HG03175 (cell line): ENCODE measurements at regions not wholly inside any gene's neighbourhood (a gene's known extent, or its start where the extent isn't known, plus 50 kb on each side); places are given as distances from the start of the nearest gene placed in this dataset.

Experiments
- ATAC-seq: cut with Tn5 transposase; IDR thresholded peaks from one replicate; pipeline ENCODE4 v1.9.1; 2021; ENCODE audit warnings: mild to moderate bottlenecking, moderate library complexity; ENCODE audit not compliant: unreplicated experiment

GRCh38 chr11:27195837-27196202, 155.2 kb downstream of the BBOX1 start:
- no peak for ATAC-seq

DNA sequence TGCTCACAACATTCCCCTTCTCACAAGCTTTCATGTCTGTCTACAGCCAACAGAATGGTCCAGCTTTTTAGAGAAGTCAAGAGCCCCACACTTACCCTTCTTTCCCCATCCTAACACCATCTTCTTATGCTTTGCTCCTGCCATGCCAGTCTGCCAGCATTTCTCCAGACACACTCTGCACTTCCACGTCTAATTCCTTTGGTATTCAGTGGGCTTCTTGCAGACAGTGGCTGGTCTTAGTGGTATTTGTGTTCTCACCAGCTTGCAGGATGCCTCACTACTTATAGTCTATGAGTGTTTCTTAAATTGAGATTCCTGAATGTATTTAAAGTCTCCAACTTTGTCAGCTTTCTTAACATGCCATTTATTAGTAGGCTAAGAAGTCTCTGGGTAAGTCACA, 154.4 kb downstream of the BBOX1 start:
- no peak for ATAC-seq

DNA sequence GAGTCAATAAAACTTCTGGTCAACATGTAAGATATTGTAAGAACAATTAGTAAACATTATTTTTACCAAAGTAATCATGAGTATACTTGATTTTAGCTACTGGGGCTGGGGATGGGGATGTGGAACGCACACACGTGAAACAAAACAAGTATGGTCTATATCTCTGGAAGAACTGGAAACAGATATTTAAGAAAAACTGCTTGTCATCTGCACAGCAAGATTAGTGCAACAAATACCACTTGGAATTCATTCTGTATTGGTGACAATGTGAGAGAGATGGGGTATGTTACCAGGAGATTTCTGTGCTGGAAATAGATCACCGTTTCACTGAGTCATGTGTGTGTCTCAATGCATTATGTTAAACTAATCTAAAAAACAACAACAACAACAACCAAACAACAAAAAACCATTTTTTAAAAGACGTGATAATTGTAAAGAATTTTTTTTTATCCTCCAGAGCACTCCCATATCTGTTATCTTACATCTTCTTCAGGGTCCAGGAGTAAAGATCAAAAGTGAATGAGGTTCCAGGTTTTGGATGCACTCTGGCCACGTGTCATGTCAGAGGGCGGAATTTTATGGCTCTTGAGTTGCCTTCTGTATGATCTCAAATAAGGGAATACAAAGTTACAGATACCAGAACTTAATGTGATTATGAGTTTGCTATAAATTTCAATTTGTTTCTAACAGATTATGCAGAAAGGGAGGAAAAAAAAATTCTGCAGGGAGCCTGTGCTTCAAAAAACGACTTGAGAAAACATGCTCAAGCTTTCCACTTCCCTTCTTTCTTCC, 153.0 kb downstream of the BBOX1 start:
- no peak for ATAC-seq

DNA sequence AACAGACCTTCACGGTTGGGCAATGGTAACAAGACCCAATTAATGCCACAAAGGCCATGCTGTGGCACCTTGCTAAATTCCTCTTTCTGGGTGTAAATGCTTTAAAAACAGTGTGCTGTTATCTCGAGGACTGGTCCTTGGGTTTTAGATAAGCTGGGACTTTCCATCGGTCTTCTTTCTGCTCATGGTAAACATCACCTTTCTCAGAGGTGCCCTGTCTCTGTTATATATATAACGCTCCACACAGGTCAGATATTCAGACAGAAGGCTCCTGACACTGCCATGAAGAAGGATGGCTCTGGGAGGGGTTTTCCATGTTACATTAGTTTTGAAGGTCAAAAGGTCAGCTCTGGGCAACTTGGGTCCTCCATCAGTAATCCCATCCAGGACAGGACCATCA, 151.6 kb downstream of the BBOX1 start:
- ATAC-seq = no peak

- no peak for ATAC-seq
Observed at GRCh38 chr11:27191639-27192038, 151.0 kb downstream of the BBOX1 start.

DNA sequence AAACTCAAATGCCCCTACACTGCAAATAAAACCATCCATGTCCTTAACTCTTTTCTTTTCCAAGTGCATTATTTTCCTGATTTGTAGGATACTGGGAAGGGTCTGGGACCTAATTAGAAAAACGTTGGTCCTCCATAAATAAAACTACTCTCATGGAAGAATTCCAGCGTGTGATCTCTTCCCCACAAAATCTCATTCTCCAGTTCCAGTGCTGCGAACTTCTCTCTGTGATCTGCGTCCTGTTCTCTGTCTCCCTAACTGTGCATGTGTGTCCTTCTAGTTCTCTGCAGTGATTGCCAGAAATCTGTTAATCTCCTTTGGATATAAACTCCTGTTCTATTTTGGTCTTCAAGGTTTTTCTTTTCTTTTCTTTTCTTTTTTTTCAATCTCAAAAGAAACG, 148.1 kb downstream of the BBOX1 start:
- ATAC-seq = no peak

GRCh38 chr11:27187848-27188621, 147.4 kb downstream of the BBOX1 start:
- ATAC-seq = no peak

GRCh38 chr11:27187075-27187847, 146.6 kb downstream of the BBOX1 start:
- ATAC-seq = no peak

DNA sequence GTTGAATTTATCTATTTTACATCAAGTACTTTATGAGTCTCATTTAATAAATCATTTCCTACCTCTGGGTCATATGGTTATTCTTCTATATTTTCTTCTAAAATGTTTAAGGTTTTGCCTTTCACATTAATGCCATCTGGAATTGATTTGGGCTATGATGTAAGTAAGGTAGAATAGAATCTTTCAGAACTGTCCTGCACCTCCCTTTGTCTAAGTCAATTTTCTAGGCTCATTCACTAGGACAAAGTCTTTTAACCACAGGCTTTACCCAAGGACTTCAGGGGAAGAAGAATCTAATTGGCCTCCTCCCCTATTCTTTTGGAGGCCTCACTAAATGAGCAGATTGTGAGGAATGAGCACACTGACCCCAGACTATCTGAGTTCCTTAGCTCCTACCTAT, 146.0 kb downstream of the BBOX1 start:
- ATAC-seq = no peak

DNA sequence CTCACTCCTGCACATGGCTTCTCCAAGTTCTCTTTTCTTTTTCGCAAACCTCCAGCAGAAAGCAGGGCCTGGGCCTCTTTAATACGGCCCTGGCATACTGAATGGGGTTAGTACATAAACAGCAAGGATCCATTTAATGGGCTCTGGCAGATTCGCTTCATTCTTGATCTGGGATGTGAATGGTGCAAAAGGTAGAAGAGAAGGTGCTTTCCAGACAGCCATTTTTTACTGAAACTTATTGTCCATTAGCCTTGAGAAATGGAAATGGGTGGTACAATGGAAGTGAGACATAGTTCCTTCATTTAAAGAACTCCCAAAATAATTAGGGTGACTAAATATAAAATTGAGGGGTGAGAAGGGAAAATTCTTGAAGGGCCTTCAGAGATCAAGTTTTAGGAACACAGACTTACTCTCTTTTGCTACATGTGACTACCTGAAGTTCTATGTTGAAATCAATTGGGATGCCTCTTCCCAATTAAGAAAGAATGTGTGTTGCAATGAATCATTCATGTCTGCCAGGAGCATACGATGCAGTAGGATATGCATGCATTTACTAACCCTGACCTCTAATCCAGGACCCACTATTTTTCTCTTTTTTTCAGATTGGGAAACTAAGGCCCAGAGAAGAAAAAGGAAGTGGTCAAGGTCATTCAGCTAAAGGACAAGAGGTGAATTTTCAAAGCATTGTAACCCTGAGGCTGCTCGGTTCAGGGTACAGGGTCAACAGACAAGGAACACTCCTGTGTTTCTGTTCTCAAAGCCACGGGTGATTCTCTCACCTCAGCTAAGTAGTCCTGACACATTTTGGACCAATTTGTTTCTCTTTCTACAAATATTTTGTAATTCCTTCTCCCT, 144.1 kb downstream of the BBOX1 start:
- no peak for ATAC-seq

DNA sequence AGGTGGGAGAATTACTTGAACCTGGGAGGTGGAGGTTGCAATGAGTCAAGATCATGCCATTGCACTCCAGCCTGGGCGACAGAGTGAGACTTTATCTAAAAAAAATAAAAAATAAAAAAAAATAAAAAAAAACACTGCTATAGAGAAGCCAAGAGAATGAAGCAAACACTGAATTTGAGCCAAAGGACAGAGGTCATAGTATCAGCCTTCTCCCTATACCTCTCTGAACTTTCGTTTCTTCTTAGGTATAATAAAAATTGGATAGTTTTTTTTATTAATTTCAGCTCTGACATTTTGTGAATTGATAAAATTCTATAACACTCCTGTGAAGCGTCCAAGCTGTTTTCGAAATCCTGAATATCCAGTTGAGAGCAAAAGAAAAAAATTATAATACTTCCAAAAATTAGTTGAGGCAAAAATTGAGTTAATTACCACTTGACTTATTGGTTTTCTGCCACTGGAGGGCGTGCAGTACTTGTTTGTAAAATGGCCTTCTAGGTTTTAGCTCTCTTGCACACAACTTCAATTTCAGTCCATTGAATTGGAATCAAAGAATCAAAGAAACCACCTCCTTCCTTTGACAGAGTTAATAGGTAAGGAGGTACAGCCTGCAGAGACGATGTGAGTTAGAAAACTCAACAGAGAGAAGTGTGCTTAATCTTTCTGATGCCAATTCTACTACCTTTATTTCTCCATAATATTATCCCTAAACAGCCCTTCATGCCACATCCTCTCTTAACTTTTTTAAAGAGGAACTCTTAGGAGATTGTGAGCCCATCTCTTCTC, 143.2 kb downstream of the BBOX1 start:
- peak; percentile 66 for ATAC-seq

DNA sequence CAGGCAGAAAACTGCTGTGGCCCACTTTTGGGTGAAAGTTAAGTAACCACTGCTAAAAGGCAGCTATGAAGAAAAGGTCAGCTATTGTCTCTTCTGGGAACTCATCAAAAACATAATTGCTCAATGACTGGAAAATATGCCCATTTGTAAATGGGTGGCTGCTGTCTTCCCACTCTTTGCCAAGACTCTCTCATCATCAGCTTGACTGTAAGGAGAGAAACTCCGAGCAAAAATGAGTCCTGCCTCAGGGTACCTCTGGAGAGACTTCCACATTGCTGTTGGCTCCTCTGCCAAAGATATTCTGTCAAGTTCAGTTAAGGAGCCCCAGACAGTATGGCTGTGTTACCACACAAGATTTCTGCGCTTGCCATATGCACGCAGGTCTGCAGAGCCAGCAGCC, 138.7 kb downstream of the BBOX1 start:
- ATAC-seq = no peak

- ATAC-seq = no peak
Observed at GRCh38 chr11:27178859-27179258, 138.2 kb downstream of the BBOX1 start.
